AG10803 (cell line): ENCODE measurements at regions not wholly inside any gene's neighbourhood (a gene's known extent, or its start where the extent isn't known, plus 50 kb on each side); places are given as distances from the start of the nearest gene placed in this dataset.

Experiments used
- DNase-seq: peaks from one replicate; pipeline ENCODE4 v3.0.0; 2010; ENCODE audit warnings: low read depth
- H3K4me3 ChIP-seq: 2 replicates; pipeline ENCODE4 v1.5.1; 2011; ENCODE audit warnings: mild to moderate bottlenecking, low read length, control low read depth
- CTCF ChIP-seq: conservative IDR thresholded peaks from 2 replicates; pipeline ENCODE4 v1.5.1; 2011; ENCODE audit warnings: mild to moderate bottlenecking, low read length, control low read depth, inconsistent platforms

- no peak overlapping the region for H3K4me3 ChIP-seq
- no peak for TF ChIP-seq CTCF
- DNase-seq, result no peak
Measured at GRCh38 chr11:105312266-105312665, 172.7 kb upstream of the CARD18 start.

- DNase-seq, result no peak
- TF ChIP-seq CTCF, result no peak
- no peak overlapping the region for H3K4me3 ChIP-seq
Measured at GRCh38 chr11:105298630-105299029, 159.1 kb upstream of the CARD18 start.

GRCh38 chr11:105298174-105298573, 158.6 kb upstream of the CARD18 start:
- TF ChIP-seq CTCF, result no peak
- DNase-seq, result no peak
- H3K4me3 ChIP-seq, result no peak overlapping the region

GRCh38 chr11:105297463-105297862, 157.9 kb upstream of the CARD18 start:
- H3K4me3 ChIP-seq, result no peak overlapping the region
- TF ChIP-seq CTCF, result no peak
- DNase-seq, result peak; percentile 15

- no peak overlapping the region for H3K4me3 ChIP-seq
- DNase-seq, result no peak
- no peak for TF ChIP-seq CTCF
Measured at GRCh38 chr11:105296806-105297205, 157.2 kb upstream of the CARD18 start.

- H3K4me3 ChIP-seq, result no peak overlapping the region
- DNase-seq, result no peak
- no peak for TF ChIP-seq CTCF
Measured at GRCh38 chr11:105296386-105296785, 156.8 kb upstream of the CARD18 start.

- DNase-seq, result no peak
- H3K4me3 ChIP-seq, result no peak overlapping the region
- TF ChIP-seq CTCF, result no peak
Measured at GRCh38 chr11:105282658-105283057, 143.1 kb upstream of the CARD18 start.
